KMS-11 (cell line): ENCODE measurements at regions not wholly inside any gene's neighbourhood (a gene's known extent, or its start where the extent isn't known, plus 50 kb on each side); places are given as distances from the start of the nearest gene placed in this dataset.

Experiments
- H2AFZ ChIP-seq: fragments of 200-600 bp; sonication (generic); 2 replicates; pipeline ENCODE4 v1.6.1; 2016; ENCODE audit warnings: antibody characterized with exemption, mixed run types, low read depth
- H3K27ac ChIP-seq: fragments of 200-600 bp; sonication (generic); 2 replicates; pipeline ENCODE4 v1.6.1; 2016; ENCODE audit warnings: mild to moderate bottlenecking, mixed run types
- H3K27me3 ChIP-seq: fragments of 200-600 bp; sonication (generic); 2 replicates; pipeline ENCODE4 v1.6.1; 2017; ENCODE audit warnings: mild to moderate bottlenecking, low read depth, mixed run types, moderate library complexity; ENCODE audit not compliant: insufficient read depth
- H3K36me3 ChIP-seq: fragments of 200-600 bp; sonication (generic); 2 replicates; pipeline ENCODE4 v1.6.1; 2017; ENCODE audit warnings: mild to moderate bottlenecking, mixed run types; ENCODE audit not compliant: insufficient read depth
- H3K4me1 ChIP-seq: fragments of 200-600 bp; sonication (generic); 2 replicates; pipeline ENCODE4 v1.6.1; 2016; ENCODE audit warnings: mild to moderate bottlenecking, low read depth, mixed run types; ENCODE audit not compliant: poor library complexity, severe bottlenecking
- H3K4me2 ChIP-seq: fragments of 200-600 bp; sonication (generic); 2 replicates; pipeline ENCODE4 v1.7.0; 2016; ENCODE audit warnings: mild to moderate bottlenecking, mixed run types
- H3K4me3 ChIP-seq: fragments of 200-600 bp; sonication (generic); IDR thresholded peaks from 2 replicates; pipeline ENCODE4 v1.6.1; 2017; ENCODE audit warnings: low read depth, low read length, mixed read lengths; ENCODE audit not compliant: insufficient read depth
- H3K79me2 ChIP-seq: fragments of 200-600 bp; sonication (generic); 2 replicates; pipeline ENCODE4 v1.6.1; 2016; ENCODE audit warnings: low read depth, mixed run types; ENCODE audit not compliant: insufficient read depth
- H3K9ac ChIP-seq: fragments of 200-600 bp; sonication (generic); 2 replicates; pipeline ENCODE4 v1.6.1; 2016; ENCODE audit warnings: mild to moderate bottlenecking, mixed run types
- H4K20me1 ChIP-seq: fragments of 200-600 bp; sonication (generic); 2 replicates; pipeline ENCODE4 v1.6.1; 2016; ENCODE audit warnings: mild to moderate bottlenecking, mixed run types; ENCODE audit not compliant: insufficient read depth
- TF ChIP-seq, protein P1 (sequence below): fragments of 200-600 bp; sonication (generic); conservative IDR thresholded peaks from 2 replicates; pipeline ENCODE4 v1.6.1; 2017; ENCODE audit warnings: low read depth, mild to moderate bottlenecking, antibody characterized with exemption, low read length, moderate library complexity, mixed read lengths

DNA sequence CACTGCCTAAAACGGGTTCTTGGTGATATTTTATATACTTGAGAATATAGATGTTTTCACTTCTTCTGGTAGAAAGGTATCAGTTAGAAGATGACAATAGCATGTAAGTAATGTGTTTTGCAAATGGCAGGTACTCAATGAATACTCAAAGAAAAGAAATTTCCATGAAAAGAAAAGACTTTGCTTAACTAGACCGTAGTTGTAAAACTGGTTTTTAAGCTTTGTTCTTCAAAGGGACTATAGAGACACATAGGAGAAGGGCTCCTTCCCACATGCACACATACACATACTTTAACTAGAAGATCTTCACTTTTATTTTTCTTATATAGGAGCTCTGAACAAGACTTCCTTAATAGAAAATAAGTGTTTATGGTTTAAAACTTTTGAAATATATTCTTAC is 215.3 kb upstream of the RND3 start:
- H3K9ac ChIP-seq, result no peak overlapping the region
- H3K4me1 ChIP-seq, result peaks cover 7% of the 10 kb centered on the region
- H2AFZ ChIP-seq, result no peak overlapping the region
- H4K20me1 ChIP-seq, result no peaks in the 10 kb centered on the region
- TF ChIP-seq, protein P1, sequence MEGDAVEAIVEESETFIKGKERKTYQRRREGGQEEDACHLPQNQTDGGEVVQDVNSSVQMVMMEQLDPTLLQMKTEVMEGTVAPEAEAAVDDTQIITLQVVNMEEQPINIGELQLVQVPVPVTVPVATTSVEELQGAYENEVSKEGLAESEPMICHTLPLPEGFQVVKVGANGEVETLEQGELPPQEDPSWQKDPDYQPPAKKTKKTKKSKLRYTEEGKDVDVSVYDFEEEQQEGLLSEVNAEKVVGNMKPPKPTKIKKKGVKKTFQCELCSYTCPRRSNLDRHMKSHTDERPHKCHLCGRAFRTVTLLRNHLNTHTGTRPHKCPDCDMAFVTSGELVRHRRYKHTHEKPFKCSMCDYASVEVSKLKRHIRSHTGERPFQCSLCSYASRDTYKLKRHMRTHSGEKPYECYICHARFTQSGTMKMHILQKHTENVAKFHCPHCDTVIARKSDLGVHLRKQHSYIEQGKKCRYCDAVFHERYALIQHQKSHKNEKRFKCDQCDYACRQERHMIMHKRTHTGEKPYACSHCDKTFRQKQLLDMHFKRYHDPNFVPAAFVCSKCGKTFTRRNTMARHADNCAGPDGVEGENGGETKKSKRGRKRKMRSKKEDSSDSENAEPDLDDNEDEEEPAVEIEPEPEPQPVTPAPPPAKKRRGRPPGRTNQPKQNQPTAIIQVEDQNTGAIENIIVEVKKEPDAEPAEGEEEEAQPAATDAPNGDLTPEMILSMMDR, result no peak
- no peak overlapping the region for H3K4me2 ChIP-seq
- no peaks in the 10 kb centered on the region for H3K36me3 ChIP-seq
- H3K79me2 ChIP-seq, result no peaks in the 10 kb centered on the region
- no peak overlapping the region for H3K27ac ChIP-seq
- no peak overlapping the region for H3K4me3 ChIP-seq
- no peaks in the 10 kb centered on the region for H3K27me3 ChIP-seq

DNA sequence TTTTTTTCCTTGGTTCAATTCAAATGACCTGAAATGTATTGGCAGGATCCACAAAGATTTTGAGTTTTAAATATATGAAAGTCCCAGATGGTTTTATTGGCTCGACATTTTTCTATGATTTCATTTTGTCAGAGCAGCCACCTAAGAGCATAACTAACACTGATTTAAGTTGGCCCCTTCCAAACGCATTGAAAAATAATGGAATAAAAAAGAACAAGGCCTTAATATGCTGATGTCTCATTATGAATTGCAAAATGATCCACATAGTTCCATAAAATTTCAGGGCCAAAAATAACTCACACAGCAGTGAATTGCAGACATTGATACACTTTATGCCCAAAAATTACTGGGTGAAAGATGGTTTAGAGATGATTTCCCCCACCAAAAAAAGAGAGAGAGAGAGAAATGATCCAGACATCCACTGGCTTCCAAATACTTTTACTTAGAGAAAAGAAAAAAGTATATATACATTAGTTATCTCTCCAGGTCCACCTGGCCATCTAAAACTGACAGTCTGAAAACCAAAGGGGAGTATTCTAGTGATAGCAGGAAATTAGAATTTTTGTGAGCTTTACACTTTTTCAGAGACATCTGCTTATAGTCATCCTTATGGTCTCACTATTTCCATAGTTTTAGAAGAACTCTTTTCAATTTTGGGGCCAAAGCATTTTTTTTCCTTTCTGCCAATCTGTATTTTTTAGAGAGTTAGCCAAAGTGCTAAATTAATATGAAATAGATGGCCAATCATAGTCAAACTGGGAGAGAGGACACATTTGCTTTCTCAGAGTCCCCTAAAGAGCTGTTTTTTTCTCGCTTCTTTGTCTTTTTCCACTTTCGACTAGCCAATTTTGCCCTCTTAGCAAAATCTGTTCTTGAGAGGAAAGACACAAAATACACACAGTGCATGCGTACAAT is 213.5 kb upstream of the RND3 start:
- Histone ChIP-seq H3K27ac (no peak overlapping the region), H4K20me1 (no peaks in the 10 kb centered on the region), H3K4me2 (no peak overlapping the region), H3K9ac (no peak overlapping the region), H3K36me3 (no peaks in the 10 kb centered on the region), H3K79me2 (no peaks in the 10 kb centered on the region), H2AFZ (no peak overlapping the region), H3K4me3 (no peak overlapping the region), H3K4me1 (peaks cover 7% of the 10 kb centered on the region), H3K27me3 (no peaks in the 10 kb centered on the region)
- TF ChIP-seq, protein P1, result no peak

DNA sequence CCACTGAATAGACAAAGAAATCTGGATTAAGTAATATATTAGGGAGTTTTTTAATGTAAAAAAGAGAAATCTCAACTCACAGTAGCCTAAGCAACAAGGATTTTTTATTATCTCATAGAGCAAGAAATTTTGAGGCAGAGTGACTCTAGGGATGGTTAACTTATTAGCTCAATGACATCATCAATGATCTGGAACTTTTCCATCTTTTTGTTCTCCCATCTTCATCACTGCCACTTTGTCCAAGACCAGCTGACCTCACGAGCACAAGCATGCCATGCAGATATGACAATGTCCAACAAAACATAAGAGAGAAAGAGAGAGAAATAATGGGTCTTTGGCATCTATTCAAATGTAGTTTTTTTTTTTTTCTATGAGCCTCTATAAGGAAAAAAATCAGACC is 211.8 kb upstream of the RND3 start:
- no peak overlapping the region for H3K27ac ChIP-seq
- TF ChIP-seq, protein P1, result no peak
- H3K4me1 ChIP-seq, result no peaks in the 10 kb centered on the region
- H2AFZ ChIP-seq, result no peak overlapping the region
- no peaks in the 10 kb centered on the region for H3K36me3 ChIP-seq
- no peaks in the 10 kb centered on the region for H4K20me1 ChIP-seq
- no peak overlapping the region for H3K4me2 ChIP-seq
- H3K27me3 ChIP-seq, result no peaks in the 10 kb centered on the region
- H3K9ac ChIP-seq, result no peak overlapping the region
- H3K4me3 ChIP-seq, result no peak overlapping the region
- no peaks in the 10 kb centered on the region for H3K79me2 ChIP-seq

DNA sequence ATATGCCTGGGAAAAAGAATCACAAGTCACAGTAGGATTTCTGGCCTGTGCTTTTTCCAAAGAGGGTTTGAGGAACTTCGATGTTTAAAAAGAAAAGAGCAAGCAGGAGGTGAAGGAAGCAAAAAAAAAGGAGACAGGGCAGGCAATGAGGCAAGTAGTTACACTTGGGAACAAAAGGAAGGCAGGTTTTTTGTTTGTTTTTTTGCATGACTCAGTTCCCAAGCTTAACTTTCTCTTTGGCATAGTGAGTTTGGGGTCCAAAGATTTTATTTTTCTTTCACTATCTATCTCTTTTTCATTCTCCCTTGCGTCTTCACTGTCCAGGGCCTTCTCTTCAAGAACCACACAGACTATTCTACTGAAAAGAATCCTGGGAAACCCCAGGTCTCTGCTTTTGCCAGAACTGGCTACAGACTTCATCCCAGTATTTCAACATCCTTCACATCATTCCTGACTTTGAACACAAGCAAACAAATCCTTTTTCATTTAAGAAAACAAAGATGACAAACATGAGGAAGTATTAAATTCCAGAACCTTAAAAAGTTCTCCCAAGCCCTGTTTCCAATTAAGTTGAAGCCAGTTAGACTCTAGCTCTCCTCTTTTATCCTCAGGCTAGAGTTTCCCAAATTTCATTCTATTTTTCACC is 210.7 kb upstream of the RND3 start:
- no peak overlapping the region for H3K4me3 ChIP-seq
- no peak overlapping the region for H3K27ac ChIP-seq
- H2AFZ ChIP-seq, result no peak overlapping the region
- no peaks in the 10 kb centered on the region for H3K27me3 ChIP-seq
- no peaks in the 10 kb centered on the region for H4K20me1 ChIP-seq
- H3K9ac ChIP-seq, result no peak overlapping the region
- no peak overlapping the region for H3K4me2 ChIP-seq
- TF ChIP-seq, protein P1, result no peak
- H3K4me1 ChIP-seq, result no peaks in the 10 kb centered on the region
- H3K79me2 ChIP-seq, result no peaks in the 10 kb centered on the region
- H3K36me3 ChIP-seq, result no peaks in the 10 kb centered on the region
